ENCODE measurements at regions not wholly inside any gene's neighbourhood (a gene's known extent, or its start where the extent isn't known, plus 50 kb on each side); places are given as distances from the start of the nearest gene placed in this dataset.

- Histone ChIP-seq H4K20me1 (ENCODE audit: insufficient read depth, low read length) (no peaks in the 10 kb centered on the region), H3K9me3 (ENCODE audit: low read length) (no peaks in the 10 kb centered on the region), H3K4me1 (ENCODE audit: insufficient read depth, low read length) (no peaks in the 10 kb centered on the region), H3K27me3 (ENCODE audit: control insufficient read depth in 1 of 2, insufficient read depth in 2 of 2, low read length in 2 of 2) (no peaks in the 10 kb centered on the region; a peak in 1 of 5 replicates), H3K9ac (ENCODE audit: insufficient read depth, low read depth, low read length) (no peak overlapping the region), H3K4me2 (ENCODE audit: low read depth, low read length) (no peak overlapping the region), H3K4me3 (replicated peaks in 1 of 3; ENCODE audit: insufficient read depth in 1 of 3, low read depth in 2 of 3, low read length in 3 of 3) (no peak overlapping the region), H3K36me3 (replicated peaks in 1 of 2; ENCODE audit: control insufficient read depth in 1 of 2, insufficient read depth in 2 of 2, low read length in 2 of 2) (no peaks in the 10 kb centered on the region), H2AFZ (ENCODE audit: low read length) (no peak overlapping the region), H3K27ac (ENCODE audit: extremely low read length, insufficient read depth, low read length) (no peak overlapping the region), H3K79me2 (ENCODE audit: insufficient read depth, low read length) (no peaks in the 10 kb centered on the region)
- ATAC-seq = no peak
- TF ChIP-seq ZNF12 (CRISPR knock-in tag; IDR thresholded peaks at IDR 0.05) (no peak), RARA (CRISPR knock-in tag; IDR thresholded peaks at IDR 0.05) (no peak), ZNF318 (CRISPR knock-in tag; IDR thresholded peaks at IDR 0.05) (no peak), RFX3 (CRISPR knock-in tag; IDR thresholded peaks at IDR 0.05) (no peak), ZNF580 (CRISPR knock-in tag; IDR thresholded peaks at IDR 0.05; ENCODE audit: borderline replicate concordance, low read depth) (no peak), ZNF597 (CRISPR knock-in tag; IDR thresholded peaks at IDR 0.05) (no peak), SMAD1 (CRISPR knock-in tag; IDR thresholded peaks at IDR 0.05; ENCODE audit: borderline replicate concordance, low read depth) (no peak), ZNF44 (CRISPR knock-in tag; IDR thresholded peaks at IDR 0.05) (no peak), MIXL1 (CRISPR knock-in tag; IDR thresholded peaks at IDR 0.05) (no peak), FOXK2 (IDR thresholded peaks at IDR 0.05) (no peak)
- WGBS (ENCODE audit: low lambda C conversion rate) = 0% methylated on average over 1 of the region's 1 CpG
- intact Hi-C loops (cut with micrococcal nuclease; ENCODE audit: unreplicated experiment) (no loop called here), in situ Hi-C loops (cut with HindIII; ENCODE audit: extremely low pct_ligation_motif_present, low pct_unique_long_range_greater_than_20kb) (no loop called here)
- no TSS peak for BruUV-seq (replicated peaks)
- POLR2A ChIA-PET = no interaction called here
- DNase-seq (ENCODE audit: low spot score) = no peak
- CTCF ChIA-PET (ENCODE audit: low intra/inter-chr PET ratio, low total read pairs) = no interaction called here
- FAIRE-seq = no peak
Observed at GRCh38 chr4:54392479-54392878, 163.4 kb downstream of the PDGFRA start.
